Mucosa of descending colon (tissue), 3 donors: ENCODE measurements at regions not wholly inside any gene's neighbourhood (a gene's known extent, or its start where the extent isn't known, plus 50 kb on each side); places are given as distances from the start of the nearest gene placed in this dataset.

Source experiments
- ATAC-seq: fragments of 200-7000 bp; cut with Tn5 transposase; one replicate; pipeline ENCODE4 v1.9.1; 2020; ENCODE audit warnings: mild to moderate bottlenecking, moderate library complexity
- DNase-seq, 3 donors: peaks; one replicate each; pipeline ENCODE4 v3.0.0-alpha.2; 2020
- H3K36me3 ChIP-seq: fragments of 200-600 bp; one replicate; pipeline ENCODE4 v1.8.0; 2021; ENCODE audit warnings: low read depth, mild to moderate bottlenecking
- H3K4me1 ChIP-seq: fragments of 200-600 bp; one replicate; pipeline ENCODE4 v1.8.0; 2021; ENCODE audit warnings: low read depth, mild to moderate bottlenecking
- H3K4me3 ChIP-seq: fragments of 200-600 bp; one replicate; pipeline ENCODE4 v1.8.0; 2021; ENCODE audit warnings: mild to moderate bottlenecking
- H3K9me3 ChIP-seq: fragments of 200-600 bp; one replicate; pipeline ENCODE4 v1.8.0; 2021; ENCODE audit warnings: mild to moderate bottlenecking
- intact Hi-C, 2 donors: fragments of 100-400 bp; cut with DNase I in 1 of 2; cut with micrococcal nuclease in 1 of 2; formaldehyde crosslinking; loops; one replicate each; pipeline versions ENCODE4 v1.11.0 to v1.11.1; 2022; cut with DNase I, micrococcal nuclease
- TF ChIP-seq, protein P1 (sequence below): fragments of 200-600 bp; IDR thresholded peaks from one replicate; pipeline ENCODE4 v1.8.0; 2022; ENCODE audit warnings: antibody characterized with exemption, mild to moderate bottlenecking
- donor health status: DM: no; HTN: no; CAD: no; lungs with moderate emphysema.
- donor health status: DM: no; HTN: no; CAD: no.
- donor health status: DM: no; HTN: yes; CAD: no.

DNA sequence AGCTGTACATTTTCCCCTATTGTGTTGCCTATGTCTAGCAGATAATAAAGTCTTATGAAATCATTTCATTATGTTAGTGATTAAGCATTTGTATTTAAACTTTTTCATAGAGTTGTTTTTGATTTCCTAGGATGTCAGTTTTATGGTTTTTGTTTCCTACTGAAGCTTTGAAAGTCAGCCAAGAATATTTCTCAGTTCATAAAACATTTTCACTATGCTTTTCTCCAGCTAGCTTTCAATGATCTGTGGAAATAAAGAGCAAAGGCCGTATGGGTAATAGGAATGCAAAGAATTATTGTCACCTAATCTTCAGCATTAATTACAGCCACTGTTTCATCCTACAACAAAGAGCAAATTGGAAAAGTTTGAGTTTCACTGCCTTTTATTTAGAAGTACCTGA, 145.7 kb upstream of the NUDT6 start:
- DNase-seq (no peak), ATAC-seq (no peak)
- intact Hi-C loops = no loop called here
- Histone ChIP-seq H3K4me3 (no peak overlapping the region), H3K9me3 (no peaks in the 10 kb centered on the region), H3K36me3 (no peaks in the 10 kb centered on the region), H3K4me1 (no peaks in the 10 kb centered on the region)
- TF ChIP-seq, protein P1, sequence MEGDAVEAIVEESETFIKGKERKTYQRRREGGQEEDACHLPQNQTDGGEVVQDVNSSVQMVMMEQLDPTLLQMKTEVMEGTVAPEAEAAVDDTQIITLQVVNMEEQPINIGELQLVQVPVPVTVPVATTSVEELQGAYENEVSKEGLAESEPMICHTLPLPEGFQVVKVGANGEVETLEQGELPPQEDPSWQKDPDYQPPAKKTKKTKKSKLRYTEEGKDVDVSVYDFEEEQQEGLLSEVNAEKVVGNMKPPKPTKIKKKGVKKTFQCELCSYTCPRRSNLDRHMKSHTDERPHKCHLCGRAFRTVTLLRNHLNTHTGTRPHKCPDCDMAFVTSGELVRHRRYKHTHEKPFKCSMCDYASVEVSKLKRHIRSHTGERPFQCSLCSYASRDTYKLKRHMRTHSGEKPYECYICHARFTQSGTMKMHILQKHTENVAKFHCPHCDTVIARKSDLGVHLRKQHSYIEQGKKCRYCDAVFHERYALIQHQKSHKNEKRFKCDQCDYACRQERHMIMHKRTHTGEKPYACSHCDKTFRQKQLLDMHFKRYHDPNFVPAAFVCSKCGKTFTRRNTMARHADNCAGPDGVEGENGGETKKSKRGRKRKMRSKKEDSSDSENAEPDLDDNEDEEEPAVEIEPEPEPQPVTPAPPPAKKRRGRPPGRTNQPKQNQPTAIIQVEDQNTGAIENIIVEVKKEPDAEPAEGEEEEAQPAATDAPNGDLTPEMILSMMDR = no peak

DNA sequence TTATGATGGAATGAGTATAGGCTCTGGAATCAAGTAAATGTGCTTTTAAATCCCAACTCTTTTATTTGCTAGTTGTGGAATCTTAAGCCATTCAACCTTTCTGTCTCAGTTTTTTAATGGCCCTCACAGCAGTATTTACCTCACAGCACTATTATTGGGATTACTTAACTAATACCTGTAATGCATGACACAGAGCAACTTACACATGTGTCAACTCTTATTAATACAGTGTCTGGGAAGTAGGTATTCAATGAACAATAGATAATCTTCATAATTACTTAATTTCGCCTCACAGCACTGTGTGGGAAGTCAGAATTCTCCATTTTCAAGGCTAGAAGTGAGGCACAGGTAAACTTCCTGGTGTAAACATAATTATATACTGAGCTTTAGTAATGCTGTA, 149.7 kb upstream of the NUDT6 start:
- Histone ChIP-seq H3K4me1 (no peaks in the 10 kb centered on the region), H3K9me3 (no peaks in the 10 kb centered on the region), H3K36me3 (no peaks in the 10 kb centered on the region), H3K4me3 (no peak overlapping the region)
- DNase-seq (no peak), ATAC-seq (no peak)
- intact Hi-C loops = no loop called here
- TF ChIP-seq, protein P1 = no peak

DNA sequence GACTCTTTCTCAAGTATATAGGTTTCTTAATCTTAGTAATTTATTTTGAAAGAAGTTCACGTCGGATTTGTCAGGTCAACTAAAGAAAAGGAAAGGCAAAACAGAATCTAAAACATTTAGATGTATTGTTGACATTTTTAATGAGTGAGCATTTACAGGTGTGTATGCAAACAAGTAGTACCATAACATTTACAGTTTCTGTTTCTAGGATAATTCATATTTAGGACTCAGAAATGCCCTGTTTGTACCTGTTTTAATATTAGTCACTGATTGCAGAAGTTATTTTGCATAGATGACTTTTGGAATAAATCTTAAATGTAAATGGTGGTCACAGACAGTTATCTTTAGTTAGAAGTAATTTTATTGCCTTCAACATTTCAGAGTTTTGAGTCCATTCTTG, 151.3 kb upstream of the NUDT6 start:
- TF ChIP-seq, protein P1 = no peak
- Histone ChIP-seq H3K36me3 (no peaks in the 10 kb centered on the region), H3K9me3 (no peaks in the 10 kb centered on the region), H3K4me3 (no peak overlapping the region), H3K4me1 (no peaks in the 10 kb centered on the region)
- intact Hi-C loops = no loop called here
- no peak for DNase-seq
- no peak for ATAC-seq

DNA sequence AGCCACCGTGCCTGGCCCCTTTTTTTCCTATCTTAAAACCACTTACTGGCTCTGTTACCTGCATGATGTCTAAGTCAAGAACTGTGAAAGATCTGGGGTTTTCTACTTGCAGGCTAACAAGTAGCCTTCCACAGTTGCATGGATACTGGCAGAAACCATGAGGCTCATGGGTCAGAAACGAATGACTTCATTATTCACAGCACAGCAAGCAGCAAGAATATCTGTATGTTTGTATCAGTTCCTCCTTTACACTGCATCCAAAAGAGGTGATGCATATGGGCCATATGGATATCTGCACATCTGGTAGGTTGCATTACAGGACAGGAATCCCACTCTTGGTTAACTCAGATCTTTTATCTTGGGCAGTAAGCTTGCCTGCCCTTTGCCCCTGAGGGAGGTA, 154.9 kb upstream of the NUDT6 start:
- Histone ChIP-seq H3K36me3 (no peaks in the 10 kb centered on the region), H3K4me1 (no peaks in the 10 kb centered on the region), H3K4me3 (no peak overlapping the region), H3K9me3 (no peaks in the 10 kb centered on the region)
- ATAC-seq = no peak
- no peak for DNase-seq
- intact Hi-C loops = no loop called here
- TF ChIP-seq, protein P1 = no peak

DNA sequence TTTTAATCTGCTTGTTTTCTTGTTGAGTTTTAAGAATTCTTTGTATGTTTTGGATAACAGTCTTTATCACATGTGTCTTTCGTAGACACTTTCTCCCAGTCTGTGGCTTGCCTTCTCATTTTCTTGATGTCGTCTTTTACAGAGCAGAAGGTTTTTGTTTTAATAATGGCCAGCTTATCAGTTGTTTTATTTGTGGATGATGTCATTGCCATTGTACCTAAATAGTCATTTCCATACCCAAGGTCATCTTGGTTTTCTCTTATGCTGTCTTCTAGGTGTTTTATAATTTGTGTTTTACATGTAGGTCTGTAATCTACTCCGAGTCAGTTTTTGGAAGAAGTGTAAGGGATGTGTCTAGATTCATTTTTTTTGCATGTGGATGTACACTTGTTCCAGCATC, 159.6 kb upstream of the NUDT6 start:
- Histone ChIP-seq H3K4me1 (no peaks in the 10 kb centered on the region), H3K4me3 (no peak overlapping the region), H3K9me3 (no peaks in the 10 kb centered on the region), H3K36me3 (no peaks in the 10 kb centered on the region)
- ATAC-seq (no peak), DNase-seq (no peak)
- TF ChIP-seq, protein P1 = no peak
- intact Hi-C loops = no loop called here

DNA sequence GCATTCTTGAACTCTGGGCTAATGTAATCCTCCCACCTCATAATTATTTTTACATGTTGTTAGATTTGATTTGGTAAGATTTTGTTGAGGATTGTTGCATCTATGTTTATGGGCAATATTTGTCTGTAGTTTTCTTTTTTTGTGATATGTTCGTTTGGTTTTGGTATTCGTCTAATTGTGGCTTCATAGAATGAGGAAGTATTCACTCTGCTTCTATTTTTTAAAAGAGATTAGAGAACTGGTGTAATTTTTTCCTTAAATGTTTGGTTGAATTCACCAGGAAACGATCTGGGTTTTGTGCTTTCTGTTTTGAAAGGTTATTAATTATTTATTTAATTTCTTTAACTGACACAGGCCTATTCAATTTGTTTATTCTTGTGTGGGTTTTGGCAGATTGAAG, 161.2 kb upstream of the NUDT6 start:
- Histone ChIP-seq H3K9me3 (no peaks in the 10 kb centered on the region), H3K4me1 (no peaks in the 10 kb centered on the region), H3K36me3 (no peaks in the 10 kb centered on the region), H3K4me3 (no peak overlapping the region)
- TF ChIP-seq, protein P1 = no peak
- ATAC-seq = no peak
- DNase-seq = no peak
- intact Hi-C loops = no loop called here
